ENCODE measurements at regions not wholly inside any gene's neighbourhood (a gene's known extent, or its start where the extent isn't known, plus 50 kb on each side); places are given as distances from the start of the nearest gene placed in this dataset.

DNA sequence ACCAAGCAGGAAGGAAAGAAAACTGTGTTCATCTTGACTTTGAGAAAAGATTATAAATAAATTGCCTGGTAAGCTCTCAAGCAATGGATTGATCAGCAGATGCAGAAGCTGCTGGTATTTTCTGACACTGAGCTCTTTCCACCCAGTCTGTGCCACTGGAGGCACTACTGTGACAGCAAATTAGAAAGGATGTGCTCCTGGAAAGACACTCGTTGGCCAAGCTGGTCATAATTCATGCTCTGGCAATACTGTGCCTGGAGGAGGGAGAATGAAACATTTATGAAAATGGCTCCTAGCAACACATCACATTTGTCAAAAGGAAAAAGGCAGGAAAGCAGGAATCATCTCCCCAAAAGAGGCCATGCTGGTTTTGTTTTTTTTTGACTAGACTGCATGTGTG lies 84.2 kb downstream of the CAVIN4 start:
- no peaks in the 10 kb centered on the region for H3K9me3 ChIP-seq (ENCODE audit: control insufficient read depth in 2 of 3, low read length in 3 of 3)
- H3K4me3 ChIP-seq (ENCODE audit: low read length), result no peak overlapping the region
- Mint-ChIP-seq H3K27ac (no peak overlapping the region), H3K4me3 (no peak overlapping the region), H3K36me3 (peaks cover 0 to 5% (median 0%) of the 10 kb centered on the region in 5 donors), H3K4me1 (no peaks in the 10 kb centered on the region), H3K9me3 (peaks cover 0 to 24% (median 7%) of the 10 kb centered on the region in 11 donors), H3K27me3 (peaks cover 0 to 41% (median 15%) of the 10 kb centered on the region in 5 donors)
- no peaks in the 10 kb centered on the region for H3K36me3 ChIP-seq (ENCODE audit: control insufficient read depth in 2 of 3, insufficient read depth in 3 of 3, low read length in 3 of 3)
- no peaks in the 10 kb centered on the region for H3K4me1 ChIP-seq (ENCODE audit: control insufficient read depth in 2 of 2, insufficient read depth in 2 of 2, low read length in 2 of 2)
- intact Hi-C loops (cut with micrococcal nuclease), result no loop called here
- CTCF ChIA-PET, result no interaction called here
- H3K27me3 ChIP-seq (ENCODE audit: control insufficient read depth in 2 of 2, insufficient read depth in 2 of 2, low read length in 2 of 2), result no peaks in the 10 kb centered on the region
- no peak overlapping the region for H3K27ac ChIP-seq (ENCODE audit: low read depth, low read length)
- ATAC-seq (no peak), DNase-seq (no peak)
- POLR2A ChIA-PET, result no interaction called here

DNA sequence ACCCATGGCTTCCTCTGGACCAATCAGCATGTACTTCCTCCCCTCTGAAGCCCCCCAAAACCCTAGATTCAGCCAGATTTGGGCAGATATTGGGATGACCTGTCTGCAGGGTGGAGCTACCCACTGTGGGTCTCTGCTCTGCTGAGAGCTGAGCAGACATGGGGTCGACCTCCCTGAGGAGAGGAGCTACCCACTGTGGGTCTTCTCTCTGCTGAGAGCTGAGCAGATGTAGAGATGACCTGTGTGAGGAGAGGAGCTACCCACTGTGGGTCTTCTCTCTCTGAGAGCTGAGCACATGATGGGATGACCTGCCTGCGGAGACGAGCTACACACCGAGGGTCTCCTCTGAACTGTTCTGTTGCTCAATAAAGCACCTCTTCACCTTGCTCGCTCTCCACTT lies 89.6 kb downstream of the CAVIN4 start:
- Mint-ChIP-seq H3K36me3 (no peaks in the 10 kb centered on the region), H3K27ac (no peak overlapping the region), H3K4me3 (no peak overlapping the region), H3K27me3 (peaks cover 2 to 30% (median 20%) of the 10 kb centered on the region in 5 donors), H3K9me3 (peaks cover 0 to 6% (median 0%) of the 10 kb centered on the region in 11 donors), H3K4me1 (no peaks in the 10 kb centered on the region)
- H3K27ac ChIP-seq (ENCODE audit: low read depth, low read length), result no peak overlapping the region
- DNase-seq (no peak), ATAC-seq (no peak)
- H3K4me3 ChIP-seq (ENCODE audit: low read length), result no peak overlapping the region
- intact Hi-C loops (cut with micrococcal nuclease), result no loop called here
- no peaks in the 10 kb centered on the region for H3K27me3 ChIP-seq (ENCODE audit: control insufficient read depth in 2 of 2, insufficient read depth in 2 of 2, low read length in 2 of 2)
- no peaks in the 10 kb centered on the region for H3K36me3 ChIP-seq (ENCODE audit: control insufficient read depth in 2 of 3, insufficient read depth in 3 of 3, low read length in 3 of 3)
- POLR2A ChIA-PET, result no interaction called here
- no peaks in the 10 kb centered on the region for H3K9me3 ChIP-seq (ENCODE audit: control insufficient read depth in 2 of 3, low read length in 3 of 3)
- no peaks in the 10 kb centered on the region for H3K4me1 ChIP-seq (ENCODE audit: control insufficient read depth in 2 of 2, insufficient read depth in 2 of 2, low read length in 2 of 2)
- CTCF ChIA-PET, result no interaction called here

DNA sequence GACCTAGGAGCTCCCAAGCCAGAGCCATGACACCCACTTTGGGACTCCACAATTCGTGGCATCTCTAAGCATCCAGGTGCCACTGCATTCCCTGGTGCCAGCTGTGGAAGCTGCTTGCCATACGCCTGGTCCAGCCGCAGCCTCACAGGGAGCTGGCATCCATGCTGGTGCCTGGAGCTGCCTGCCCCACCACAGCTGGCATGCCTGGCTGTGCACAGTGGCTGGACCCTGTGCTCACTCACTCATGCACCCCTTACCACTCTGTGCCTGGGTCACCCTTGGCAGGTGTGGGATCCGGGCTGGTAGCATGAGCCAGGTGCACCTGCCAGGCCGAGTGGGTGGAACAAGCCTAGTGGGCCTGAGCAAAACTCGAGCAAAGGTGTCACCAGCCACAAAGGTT lies 90.1 kb downstream of the CAVIN4 start:
- no peaks in the 10 kb centered on the region for H3K4me1 Mint-ChIP-seq
- Histone ChIP-seq H3K36me3 (ENCODE audit: control insufficient read depth in 2 of 3, insufficient read depth in 3 of 3, low read length in 3 of 3) (no peaks in the 10 kb centered on the region), H3K4me1 (ENCODE audit: control insufficient read depth in 2 of 2, insufficient read depth in 2 of 2, low read length in 2 of 2) (no peaks in the 10 kb centered on the region), H3K9me3 (ENCODE audit: control insufficient read depth in 2 of 3, low read length in 3 of 3) (no peaks in the 10 kb centered on the region), H3K4me3 (ENCODE audit: low read length) (no peak overlapping the region), H3K27me3 (ENCODE audit: control insufficient read depth in 2 of 2, insufficient read depth in 2 of 2, low read length in 2 of 2) (no peaks in the 10 kb centered on the region), H3K27ac (ENCODE audit: low read depth, low read length) (no peak overlapping the region)
- peaks cover 0 to 6% (median 0%) of the 10 kb centered on the region in 11 donors for H3K9me3 Mint-ChIP-seq
- ChIA-PET CTCF (interaction anchor here (0.5 kb wide), 1 partner anchor 46 kb away, joined by 6 read pairs; no protein-coding TSS in a partner anchor), POLR2A (no interaction called here)
- no peak for DNase-seq
- H3K27ac Mint-ChIP-seq, result no peak overlapping the region
- no peak for ATAC-seq
- intact Hi-C loops (cut with micrococcal nuclease), result no loop called here
- no peaks in the 10 kb centered on the region for H3K36me3 Mint-ChIP-seq
- peaks cover 2 to 32% (median 20%) of the 10 kb centered on the region in 5 donors for H3K27me3 Mint-ChIP-seq
- H3K4me3 Mint-ChIP-seq, result no peak overlapping the region

DNA sequence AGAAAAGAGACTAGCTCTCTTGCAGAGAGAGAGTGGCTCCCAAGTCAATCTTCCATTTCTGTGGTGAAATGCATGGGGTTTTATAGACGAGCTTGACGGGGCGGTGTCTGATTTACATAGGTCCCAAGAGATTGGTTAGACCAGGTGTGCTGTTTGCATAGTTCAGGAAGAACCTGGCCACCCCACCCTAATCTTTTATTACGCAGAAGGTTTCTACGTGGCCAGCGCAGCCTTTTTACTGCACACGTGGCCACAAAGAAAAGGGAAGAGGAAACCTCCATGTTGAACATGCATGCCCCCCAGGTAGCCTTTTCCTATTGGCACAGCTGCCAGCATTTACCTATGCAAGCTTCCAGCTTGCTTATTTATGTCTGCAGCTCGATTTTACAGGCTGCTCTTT lies 92.1 kb downstream of the CAVIN4 start:
- POLR2A ChIA-PET, result no interaction called here
- no peaks in the 10 kb centered on the region for H3K4me1 Mint-ChIP-seq

DNA sequence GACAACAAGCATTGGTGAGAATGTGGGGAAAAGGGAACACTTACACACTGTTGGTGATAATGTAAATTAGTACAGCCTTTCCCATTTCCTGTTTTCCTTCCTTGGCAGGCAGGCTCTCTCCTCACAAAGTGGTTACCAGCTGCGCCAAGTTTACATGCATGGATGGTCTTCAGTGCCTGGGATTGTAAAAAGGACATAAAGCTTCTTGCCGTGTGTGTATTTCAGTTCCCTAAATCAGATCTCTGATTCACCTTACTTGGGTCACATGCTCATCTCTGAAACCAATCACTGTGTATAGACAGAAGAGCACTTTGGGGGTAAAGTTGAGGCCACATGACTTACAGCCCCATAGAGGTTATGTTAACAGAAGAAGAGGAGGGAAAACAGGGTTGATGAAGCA lies 92.8 kb downstream of the CAVIN4 start:
- intact Hi-C loops (cut with micrococcal nuclease), result no loop called here
- Mint-ChIP-seq H3K27me3 (peaks cover 2 to 25% (median 14%) of the 10 kb centered on the region in 5 donors), H3K9me3 (peaks cover 0 to 1% (median 0%) of the 10 kb centered on the region in 11 donors), H3K4me1 (no peaks in the 10 kb centered on the region), H3K36me3 (no peaks in the 10 kb centered on the region), H3K4me3 (no peak overlapping the region), H3K27ac (no peak overlapping the region)
- Histone ChIP-seq H3K27me3 (ENCODE audit: control insufficient read depth in 2 of 2, insufficient read depth in 2 of 2, low read length in 2 of 2) (no peaks in the 10 kb centered on the region), H3K4me3 (ENCODE audit: low read length) (no peak overlapping the region), H3K36me3 (ENCODE audit: control insufficient read depth in 2 of 3, insufficient read depth in 3 of 3, low read length in 3 of 3) (no peaks in the 10 kb centered on the region), H3K9me3 (ENCODE audit: control insufficient read depth in 2 of 3, low read length in 3 of 3) (no peaks in the 10 kb centered on the region), H3K4me1 (ENCODE audit: control insufficient read depth in 2 of 2, insufficient read depth in 2 of 2, low read length in 2 of 2) (no peaks in the 10 kb centered on the region), H3K27ac (ENCODE audit: low read depth, low read length) (no peak overlapping the region)
- ATAC-seq, result no peak
- no peak for DNase-seq
- POLR2A ChIA-PET, result no interaction called here
- CTCF ChIA-PET, result no interaction called here

More for the DNA sequence above, 92.1 kb downstream of the CAVIN4 start:
- H3K36me3 Mint-ChIP-seq, result no peaks in the 10 kb centered on the region
- ATAC-seq (no peak), DNase-seq (no peak)
- Histone ChIP-seq H3K27me3 (ENCODE audit: control insufficient read depth in 2 of 2, insufficient read depth in 2 of 2, low read length in 2 of 2) (no peaks in the 10 kb centered on the region), H3K4me1 (ENCODE audit: control insufficient read depth in 2 of 2, insufficient read depth in 2 of 2, low read length in 2 of 2) (no peaks in the 10 kb centered on the region), H3K9me3 (ENCODE audit: control insufficient read depth in 2 of 3, low read length in 3 of 3) (no peaks in the 10 kb centered on the region), H3K36me3 (ENCODE audit: control insufficient read depth in 2 of 3, insufficient read depth in 3 of 3, low read length in 3 of 3) (no peaks in the 10 kb centered on the region), H3K27ac (ENCODE audit: low read depth, low read length) (no peak overlapping the region), H3K4me3 (ENCODE audit: low read length) (no peak overlapping the region)
- peaks cover 0 to 6% (median 0%) of the 10 kb centered on the region in 11 donors for H3K9me3 Mint-ChIP-seq
- H3K27ac Mint-ChIP-seq, result no peak overlapping the region
- H3K27me3 Mint-ChIP-seq, result peaks cover 2 to 30% (median 20%) of the 10 kb centered on the region in 5 donors
- intact Hi-C loops (cut with micrococcal nuclease), result no loop called here
- CTCF ChIA-PET, result no interaction called here
- no peak overlapping the region for H3K4me3 Mint-ChIP-seq

DNA sequence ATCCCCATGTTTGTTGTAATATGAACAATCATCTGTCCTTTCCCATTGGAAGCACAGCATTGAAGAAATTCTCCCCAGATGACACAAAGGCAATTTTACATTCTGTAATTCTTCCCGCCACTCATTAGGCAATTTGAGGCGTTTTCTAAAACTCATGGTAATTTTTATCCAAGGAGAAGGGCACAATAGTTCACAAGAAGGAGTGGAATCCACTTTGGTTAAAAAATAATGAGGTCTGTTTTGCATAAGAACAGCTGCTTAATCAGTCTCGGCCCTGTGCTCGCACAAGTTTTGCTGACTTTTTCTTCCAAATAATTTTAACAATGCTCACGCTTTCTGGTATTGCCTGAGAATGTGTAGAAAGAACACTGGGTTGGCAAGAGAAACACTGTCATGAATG lies 94.0 kb downstream of the CAVIN4 start:
- intact Hi-C loops (cut with micrococcal nuclease), result no loop called here
- ATAC-seq (no peak), DNase-seq (no peak)
- Mint-ChIP-seq H3K4me1 (no peaks in the 10 kb centered on the region), H3K4me3 (no peak overlapping the region), H3K27me3 (peaks cover 2 to 16% (median 9%) of the 10 kb centered on the region in 5 donors), H3K9me3 (peaks cover 0 to 1% (median 0%) of the 10 kb centered on the region in 11 donors), H3K27ac (no peak overlapping the region), H3K36me3 (no peaks in the 10 kb centered on the region)
- Histone ChIP-seq H3K27ac (ENCODE audit: low read depth, low read length) (no peak overlapping the region), H3K9me3 (ENCODE audit: control insufficient read depth in 2 of 3, low read length in 3 of 3) (no peaks in the 10 kb centered on the region), H3K4me1 (ENCODE audit: control insufficient read depth in 2 of 2, insufficient read depth in 2 of 2, low read length in 2 of 2) (no peaks in the 10 kb centered on the region), H3K36me3 (ENCODE audit: control insufficient read depth in 2 of 3, insufficient read depth in 3 of 3, low read length in 3 of 3) (no peaks in the 10 kb centered on the region), H3K4me3 (ENCODE audit: low read length) (no peak overlapping the region), H3K27me3 (ENCODE audit: control insufficient read depth in 2 of 2, insufficient read depth in 2 of 2, low read length in 2 of 2) (no peaks in the 10 kb centered on the region)
- ChIA-PET CTCF (no interaction called here), POLR2A (no interaction called here)

DNA sequence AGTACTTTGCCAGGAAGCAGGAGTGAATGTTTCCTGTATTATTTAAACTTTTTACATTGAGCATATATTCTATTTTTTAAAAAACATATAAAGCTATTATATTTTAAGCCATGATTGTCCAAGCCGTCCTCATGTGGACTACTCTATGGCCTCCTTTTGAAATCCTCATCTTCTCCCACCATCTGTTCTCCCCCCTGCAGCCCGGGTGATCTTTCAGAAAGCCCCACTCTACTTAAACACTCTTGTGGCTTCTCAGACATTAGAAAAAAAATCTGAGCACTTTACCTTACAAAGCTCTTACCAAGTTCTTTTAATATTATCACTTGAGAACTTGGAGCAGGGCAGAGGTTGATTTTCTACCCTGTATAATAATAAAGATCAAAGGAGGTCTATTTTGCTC lies 95.4 kb downstream of the CAVIN4 start:
- POLR2A ChIA-PET, result no interaction called here
- no peak overlapping the region for H3K27ac ChIP-seq (ENCODE audit: low read depth, low read length)
- H3K9me3 Mint-ChIP-seq, result no peaks in the 10 kb centered on the region
- DNase-seq (no peak), ATAC-seq (no peak)
- intact Hi-C loops (cut with micrococcal nuclease), result no loop called here
- peaks cover 2 to 12% (median 6%) of the 10 kb centered on the region in 5 donors for H3K27me3 Mint-ChIP-seq
- H3K4me3 ChIP-seq (ENCODE audit: low read length), result no peak overlapping the region
- no peak overlapping the region for H3K27ac Mint-ChIP-seq
- no peaks in the 10 kb centered on the region for H3K4me1 ChIP-seq (ENCODE audit: control insufficient read depth in 2 of 2, insufficient read depth in 2 of 2, low read length in 2 of 2)
- H3K36me3 ChIP-seq (ENCODE audit: control insufficient read depth in 2 of 3, insufficient read depth in 3 of 3, low read length in 3 of 3), result no peaks in the 10 kb centered on the region
- H3K4me3 Mint-ChIP-seq, result no peak overlapping the region
- no peaks in the 10 kb centered on the region for H3K4me1 Mint-ChIP-seq
- no peaks in the 10 kb centered on the region for H3K36me3 Mint-ChIP-seq
- no peaks in the 10 kb centered on the region for H3K27me3 ChIP-seq (ENCODE audit: control insufficient read depth in 2 of 2, insufficient read depth in 2 of 2, low read length in 2 of 2)
- CTCF ChIA-PET, result no interaction called here
- no peaks in the 10 kb centered on the region for H3K9me3 ChIP-seq (ENCODE audit: control insufficient read depth in 2 of 3, low read length in 3 of 3)

All from naive thymus-derived CD4-positive, alpha-beta T cell (primary cell).